ENCODE measurements at regions not wholly inside any gene's neighbourhood (a gene's known extent, or its start where the extent isn't known, plus 50 kb on each side); places are given as distances from the start of the nearest gene placed in this dataset.

DNA sequence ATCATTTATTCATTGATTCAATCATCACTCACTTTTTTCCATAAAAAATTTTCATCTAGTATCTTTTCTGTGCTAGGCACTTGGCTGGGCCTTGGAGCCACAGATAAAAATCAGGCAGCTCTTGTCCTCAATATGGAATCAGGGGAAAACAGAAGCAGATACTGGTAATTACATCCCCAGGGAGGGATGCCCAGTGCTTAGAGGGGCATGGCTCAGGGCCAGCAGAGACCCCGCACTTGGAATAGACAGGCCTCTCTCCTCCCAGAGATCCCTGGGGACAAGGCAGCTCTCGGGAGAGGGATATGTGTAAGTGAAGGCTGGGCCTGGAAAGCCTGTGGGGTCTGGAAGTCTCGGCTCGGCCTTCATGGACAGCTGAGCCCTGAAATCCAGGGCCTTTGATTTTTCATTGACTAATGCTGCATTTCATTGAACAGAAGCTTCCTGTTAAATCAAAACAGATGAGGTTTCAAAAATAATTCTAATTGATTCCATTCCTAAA lies 180.4 kb downstream of the FOXD2 start:
- no peaks in the 10 kb centered on the region for H3K4me1 ChIP-seq
- ATAC-seq (no peak), FAIRE-seq (no peak), DNase-seq (peak in 1 of 6 donors; percentile 2)
- H3K36me3 ChIP-seq, result no peaks in the 10 kb centered on the region
- H3K9me3 ChIP-seq, result no peaks in the 10 kb centered on the region
- H3K27ac ChIP-seq, result no peak overlapping the region
- intact Hi-C loops (cut with DNase I), result no loop called here
- WGBS, 2 donors, result 85 to 93% methylated on average over 4 of the region's 4 CpGs
- TF ChIP-seq, protein P1, sequence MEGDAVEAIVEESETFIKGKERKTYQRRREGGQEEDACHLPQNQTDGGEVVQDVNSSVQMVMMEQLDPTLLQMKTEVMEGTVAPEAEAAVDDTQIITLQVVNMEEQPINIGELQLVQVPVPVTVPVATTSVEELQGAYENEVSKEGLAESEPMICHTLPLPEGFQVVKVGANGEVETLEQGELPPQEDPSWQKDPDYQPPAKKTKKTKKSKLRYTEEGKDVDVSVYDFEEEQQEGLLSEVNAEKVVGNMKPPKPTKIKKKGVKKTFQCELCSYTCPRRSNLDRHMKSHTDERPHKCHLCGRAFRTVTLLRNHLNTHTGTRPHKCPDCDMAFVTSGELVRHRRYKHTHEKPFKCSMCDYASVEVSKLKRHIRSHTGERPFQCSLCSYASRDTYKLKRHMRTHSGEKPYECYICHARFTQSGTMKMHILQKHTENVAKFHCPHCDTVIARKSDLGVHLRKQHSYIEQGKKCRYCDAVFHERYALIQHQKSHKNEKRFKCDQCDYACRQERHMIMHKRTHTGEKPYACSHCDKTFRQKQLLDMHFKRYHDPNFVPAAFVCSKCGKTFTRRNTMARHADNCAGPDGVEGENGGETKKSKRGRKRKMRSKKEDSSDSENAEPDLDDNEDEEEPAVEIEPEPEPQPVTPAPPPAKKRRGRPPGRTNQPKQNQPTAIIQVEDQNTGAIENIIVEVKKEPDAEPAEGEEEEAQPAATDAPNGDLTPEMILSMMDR (IDR thresholded peaks at IDR 0.05), result no peak
- no peak overlapping the region for H3K4me3 ChIP-seq
- no peaks in the 10 kb centered on the region for H3K27me3 ChIP-seq

DNA sequence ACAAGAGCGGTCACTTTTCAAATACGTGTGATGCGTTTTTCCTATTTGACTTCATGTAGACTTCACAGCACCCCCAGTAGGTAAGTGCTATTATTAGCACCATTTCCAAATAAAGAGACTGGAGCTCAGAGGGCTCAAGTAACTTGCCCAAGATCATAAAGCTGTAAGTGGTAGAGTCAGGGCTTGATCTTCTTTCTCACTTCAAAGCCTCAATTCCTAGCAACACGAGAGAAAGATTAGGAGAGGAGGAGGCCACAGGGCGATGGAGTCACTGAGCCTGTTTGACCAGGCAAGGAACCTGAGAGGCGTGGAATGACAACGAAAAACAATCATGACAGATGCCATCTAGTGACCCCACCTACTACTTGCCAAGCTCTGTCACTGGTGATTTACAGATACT lies 181.0 kb downstream of the FOXD2 start:
- WGBS, 2 donors, result 63 to 64% methylated on average over 7 of the region's 7 CpGs
- no peaks in the 10 kb centered on the region for H3K4me1 ChIP-seq
- ATAC-seq (no peak), DNase-seq (no peak), FAIRE-seq (no peak)
- no peak overlapping the region for H3K27ac ChIP-seq
- H3K9me3 ChIP-seq, result no peaks in the 10 kb centered on the region
- no peak overlapping the region for H3K4me3 ChIP-seq
- TF ChIP-seq, protein P1 (IDR thresholded peaks at IDR 0.05), result no peak
- H3K27me3 ChIP-seq, result no peaks in the 10 kb centered on the region
- intact Hi-C loops (cut with DNase I), result no loop called here
- H3K36me3 ChIP-seq, result no peaks in the 10 kb centered on the region

DNA sequence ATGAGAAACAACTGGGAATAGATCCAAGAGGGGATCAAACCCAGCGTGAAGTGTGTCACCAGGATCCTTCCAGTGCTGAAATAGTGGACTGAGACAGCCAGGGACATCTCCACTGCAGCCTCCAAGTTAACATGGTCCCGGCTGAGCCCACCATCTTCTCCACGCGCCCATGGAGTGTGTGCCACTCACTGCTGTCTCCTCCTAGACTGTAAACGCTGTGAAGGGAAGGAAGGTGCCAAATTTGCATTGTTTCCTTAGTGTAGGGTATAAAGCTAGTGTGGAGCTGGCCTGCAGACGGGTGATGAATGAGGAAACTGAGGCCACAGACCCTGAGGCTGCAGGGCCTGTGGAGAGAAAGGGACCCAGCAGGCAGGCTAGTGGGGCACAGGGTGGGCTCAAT lies 183.6 kb downstream of the FOXD2 start:
- intact Hi-C loops (cut with DNase I), result no loop called here
- Histone ChIP-seq H3K27ac (no peak overlapping the region), H3K36me3 (no peaks in the 10 kb centered on the region), H3K27me3 (no peaks in the 10 kb centered on the region), H3K9me3 (no peaks in the 10 kb centered on the region), H3K4me3 (no peak overlapping the region), H3K4me1 (no peaks in the 10 kb centered on the region)
- ATAC-seq, result no peak
- TF ChIP-seq, protein P1 (IDR thresholded peaks at IDR 0.05), result no peak
- DNase-seq, result peak in 1 of 6 donors; percentile 8
- FAIRE-seq, result no peak
- 79 to 80% methylated on average over 6 of the region's 6 CpGs for WGBS, 2 donors

DNA sequence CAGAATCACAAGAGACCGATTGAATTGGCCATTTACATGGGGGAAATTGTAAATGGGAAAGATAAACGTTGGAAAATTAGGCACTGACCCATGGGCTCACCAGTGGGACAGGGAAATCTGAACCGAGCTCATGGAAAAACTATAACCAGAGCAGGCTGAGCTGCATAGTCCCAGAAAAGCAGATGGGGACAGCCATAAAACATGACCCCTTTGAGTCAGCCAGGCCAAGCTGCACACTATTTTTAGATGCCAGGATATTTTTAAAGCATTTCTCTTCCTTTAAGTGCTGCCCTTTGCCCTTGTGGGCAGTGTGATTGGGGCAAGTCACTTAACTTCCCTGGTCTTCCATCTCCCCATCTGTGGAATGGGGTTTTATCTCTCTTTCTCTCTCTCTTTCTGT lies 184.1 kb downstream of the FOXD2 start:
- WGBS, 2 donors, result 51 to 56% methylated on average over 3 of the region's 3 CpGs

More for the DNA sequence above, 184.1 kb downstream of the FOXD2 start:
- Histone ChIP-seq H3K36me3 (no peaks in the 10 kb centered on the region), H3K27ac (no peak overlapping the region), H3K4me3 (no peak overlapping the region), H3K27me3 (no peaks in the 10 kb centered on the region), H3K4me1 (no peaks in the 10 kb centered on the region), H3K9me3 (no peaks in the 10 kb centered on the region)
- TF ChIP-seq, protein P1 (IDR thresholded peaks at IDR 0.05), result no peak
- peak in 1 of 6 donors; percentile 2 for DNase-seq
- FAIRE-seq, result no peak
- no peak for ATAC-seq
- intact Hi-C loops (cut with DNase I), result no loop called here

Data from pancreas (tissue), 10 donors.